ENCODE measurements at regions not wholly inside any gene's neighbourhood (a gene's known extent, or its start where the extent isn't known, plus 50 kb on each side); places are given as distances from the start of the nearest gene placed in this dataset.

DNA sequence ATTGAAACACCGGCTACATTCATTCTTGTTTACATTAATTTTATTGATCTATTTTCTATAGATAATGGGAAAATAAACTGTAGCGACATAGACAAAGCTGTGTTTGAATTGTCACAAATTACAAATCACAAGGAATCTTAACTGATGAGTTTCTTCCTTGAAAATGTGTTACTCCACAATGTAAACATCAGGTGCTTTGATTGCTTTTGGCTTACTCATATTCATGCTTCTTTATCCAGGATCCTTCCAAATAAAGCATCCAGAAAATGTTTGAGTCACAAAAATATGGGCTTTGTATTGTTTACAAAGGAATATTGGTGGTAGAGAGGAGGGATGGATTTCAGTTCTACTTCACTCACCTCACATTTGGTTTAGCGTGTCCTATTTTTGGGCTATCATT lies 64.0 kb downstream of the BMP2 start:
- Histone ChIP-seq H3K9ac (no peak overlapping the region), H3K9me3 (ENCODE audit: low read depth) (no peaks in the 10 kb centered on the region), H3K4me2 (ENCODE audit: unreplicated experiment) (no peak overlapping the region), H3K27ac (no peak overlapping the region), H3K27me3 (replicated peaks; ENCODE audit: insufficient read depth) (no peaks in the 10 kb centered on the region), H3K36me3 (ENCODE audit: low read depth) (no peaks in the 10 kb centered on the region), H3K79me2 (ENCODE audit: insufficient read depth) (no peaks in the 10 kb centered on the region), H3F3A (ENCODE audit: insufficient read depth) (no peaks in the 10 kb centered on the region), H3K4me1 (ENCODE audit: insufficient read depth) (no peaks in the 10 kb centered on the region), H3K4me3 (no peak overlapping the region), H2AFZ (no peak overlapping the region), H3K9me2 (ENCODE audit: insufficient read depth) (no peaks in the 10 kb centered on the region), H4K20me1 (ENCODE audit: insufficient read depth) (no peaks in the 10 kb centered on the region)
- 87 to 91% methylated on average over 3 of the region's 3 CpGs for WGBS, 2 experiments (ENCODE audit: low coverage in 1 of 2, low lambda C conversion rate in 2 of 2, missing lambda C conversion rate in 2 of 2)
- no peak for TF ChIP-seq EZH2phosphoT487 (IDR thresholded peaks at IDR 0.05; ENCODE audit: insufficient read depth, low read depth)
- TF ChIP-seq EZH2 (IDR thresholded peaks at IDR 0.05; ENCODE audit: insufficient read depth, poor library complexity, severe bottlenecking), result no peak
- in situ Hi-C loops (cut with MboI), result loop anchor here (25.0 kb wide), 1 partner anchor 1031 kb away; no protein-coding TSS in a partner anchor
- no peak for DNase-seq

DNA sequence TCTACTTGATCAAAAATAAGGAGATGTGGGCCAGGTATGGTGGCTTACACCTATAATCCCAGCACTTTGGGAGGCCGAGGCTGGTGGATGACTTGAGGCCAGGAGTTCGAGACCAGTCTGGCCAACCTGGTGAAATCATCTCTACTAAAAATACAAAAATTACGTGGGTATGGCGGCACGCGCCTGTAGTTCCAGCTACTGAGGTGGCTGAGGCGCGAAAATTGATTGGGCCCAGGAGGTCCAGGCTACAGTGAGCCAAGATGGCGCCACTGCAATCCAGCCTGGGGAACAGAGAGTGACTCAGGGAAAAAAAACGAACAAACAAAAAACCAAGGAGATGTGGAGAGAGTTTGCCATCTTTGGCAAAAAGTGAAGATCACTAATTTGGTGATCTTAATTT lies 65.3 kb downstream of the BMP2 start:
- H3K4me1 ChIP-seq (ENCODE audit: insufficient read depth), result no peaks in the 10 kb centered on the region
- in situ Hi-C loops (cut with MboI), result loop anchor here (25.0 kb wide), 1 partner anchor 1029 kb away; no protein-coding TSS in a partner anchor

DNA sequence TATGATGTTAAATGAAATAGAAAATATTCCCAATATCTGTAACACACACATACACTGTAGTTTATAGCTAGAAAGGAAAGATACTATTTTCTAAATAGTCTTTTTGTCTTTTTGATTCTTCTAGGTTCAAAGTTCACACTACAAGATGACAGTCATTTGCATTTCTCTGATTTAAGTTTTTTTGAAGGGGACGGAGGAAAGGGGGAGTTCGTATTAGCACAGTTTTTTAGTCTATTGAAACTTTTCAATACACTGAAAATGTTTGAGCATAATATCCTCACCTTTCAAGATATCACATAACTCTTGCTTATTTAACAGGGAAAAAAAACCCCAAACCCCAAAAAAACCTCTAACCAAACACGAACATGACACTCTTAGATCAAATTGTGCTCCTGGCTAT lies 68.1 kb downstream of the BMP2 start:
- Histone ChIP-seq H2AFZ (no peak overlapping the region), H4K20me1 (ENCODE audit: insufficient read depth) (no peaks in the 10 kb centered on the region), H3K27me3 (replicated peaks; ENCODE audit: insufficient read depth) (0 out of 2 replicates have a peak, but pooled peaks cover under 1% of the 10 kb centered on the region), H3K9me3 (ENCODE audit: low read depth) (no peaks in the 10 kb centered on the region), H3K79me2 (ENCODE audit: insufficient read depth) (no peaks in the 10 kb centered on the region), H3K27ac (no peak overlapping the region), H3K4me1 (ENCODE audit: insufficient read depth) (no peaks in the 10 kb centered on the region), H3K9me2 (ENCODE audit: insufficient read depth) (no peaks in the 10 kb centered on the region), H3K4me2 (ENCODE audit: unreplicated experiment) (no peak overlapping the region), H3K4me3 (no peak overlapping the region), H3K36me3 (ENCODE audit: low read depth) (no peaks in the 10 kb centered on the region), H3F3A (ENCODE audit: insufficient read depth) (no peaks in the 10 kb centered on the region), H3K9ac (no peak overlapping the region)
- TF ChIP-seq EZH2phosphoT487 (IDR thresholded peaks at IDR 0.05; ENCODE audit: insufficient read depth, low read depth) (no peak), EZH2 (IDR thresholded peaks at IDR 0.05; ENCODE audit: insufficient read depth, poor library complexity, severe bottlenecking) (no peak)
- in situ Hi-C loops (cut with MboI), result loop anchor here (25.0 kb wide), 1 partner anchor 1027 kb away; no protein-coding TSS in a partner anchor
- no peak for DNase-seq
- WGBS, 2 experiments (ENCODE audit: low coverage in 1 of 2, low lambda C conversion rate in 2 of 2, missing lambda C conversion rate in 2 of 2), result 54 to 66% methylated on average over 3 of the region's 3 CpGs

More for the DNA sequence above, 65.3 kb downstream of the BMP2 start:
- Histone ChIP-seq H3K27me3 (replicated peaks; ENCODE audit: insufficient read depth) (no peaks in the 10 kb centered on the region), H3K9me2 (ENCODE audit: insufficient read depth) (no peaks in the 10 kb centered on the region), H3K36me3 (ENCODE audit: low read depth) (no peaks in the 10 kb centered on the region), H3K9me3 (ENCODE audit: low read depth) (no peaks in the 10 kb centered on the region), H3K9ac (no peak overlapping the region), H2AFZ (no peak overlapping the region), H3F3A (ENCODE audit: insufficient read depth) (no peaks in the 10 kb centered on the region), H3K27ac (no peak overlapping the region), H3K4me3 (no peak overlapping the region), H3K79me2 (ENCODE audit: insufficient read depth) (no peaks in the 10 kb centered on the region), H3K4me2 (ENCODE audit: unreplicated experiment) (no peak overlapping the region), H4K20me1 (ENCODE audit: insufficient read depth) (no peaks in the 10 kb centered on the region)
- DNase-seq, result no peak
- TF ChIP-seq EZH2phosphoT487 (IDR thresholded peaks at IDR 0.05; ENCODE audit: insufficient read depth, low read depth), result no peak
- TF ChIP-seq EZH2 (IDR thresholded peaks at IDR 0.05; ENCODE audit: insufficient read depth, poor library complexity, severe bottlenecking), result no peak
- WGBS, 2 experiments (ENCODE audit: low coverage in 1 of 2, low lambda C conversion rate in 2 of 2, missing lambda C conversion rate in 2 of 2), result 72 to 77% methylated on average over 10 of the region's 10 CpGs

DNA sequence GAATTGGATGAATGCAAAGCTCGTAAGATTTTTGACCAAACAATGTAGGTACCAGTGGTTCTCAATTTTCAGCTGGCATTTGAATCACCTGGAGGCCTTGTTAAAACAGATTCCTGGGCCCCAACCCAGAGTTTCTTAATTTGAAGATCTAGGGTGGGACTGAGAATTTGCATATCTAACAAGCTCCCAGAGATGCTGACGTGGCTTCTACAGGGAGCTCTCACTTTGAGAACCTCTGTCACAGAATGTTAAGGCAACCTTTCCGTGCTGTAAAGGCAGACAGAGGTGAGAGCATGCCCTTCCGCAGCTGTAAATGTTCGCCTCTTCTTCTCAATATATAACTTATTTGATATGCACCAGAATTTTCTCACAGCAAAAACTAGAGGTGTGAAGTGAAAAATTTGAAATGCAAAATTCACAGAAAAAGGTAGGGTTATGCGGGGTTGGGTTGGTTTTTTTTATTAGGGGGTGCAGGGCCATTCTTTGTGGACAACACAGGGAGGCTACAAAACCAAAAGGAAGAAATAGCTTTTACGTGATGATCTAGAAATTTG lies 69.4 kb downstream of the BMP2 start:
- H4K20me1 ChIP-seq (ENCODE audit: insufficient read depth), result no peaks in the 10 kb centered on the region
- H3K4me1 ChIP-seq (ENCODE audit: insufficient read depth), result no peaks in the 10 kb centered on the region
- H3F3A ChIP-seq (ENCODE audit: insufficient read depth), result no peaks in the 10 kb centered on the region
- in situ Hi-C loops (cut with MboI), result loop anchor here (25.0 kb wide), 1 partner anchor 1025 kb away; no protein-coding TSS in a partner anchor
- 55 to 59% methylated on average over 7 of the region's 7 CpGs for WGBS, 2 experiments (ENCODE audit: low coverage in 1 of 2, low lambda C conversion rate in 2 of 2, missing lambda C conversion rate in 2 of 2)
- no peaks in the 10 kb centered on the region for H3K9me3 ChIP-seq (ENCODE audit: low read depth)
- TF ChIP-seq EZH2phosphoT487 (IDR thresholded peaks at IDR 0.05; ENCODE audit: insufficient read depth, low read depth), result no peak
- no peak for TF ChIP-seq EZH2 (IDR thresholded peaks at IDR 0.05; ENCODE audit: insufficient read depth, poor library complexity, severe bottlenecking)
- H3K79me2 ChIP-seq (ENCODE audit: insufficient read depth), result no peaks in the 10 kb centered on the region
- no peak overlapping the region for H3K27ac ChIP-seq
- no peak overlapping the region for H2AFZ ChIP-seq
- H3K9me2 ChIP-seq (ENCODE audit: insufficient read depth), result no peaks in the 10 kb centered on the region
- 0 out of 2 replicates have a peak, but pooled peaks cover 12% of the 10 kb centered on the region for H3K27me3 ChIP-seq (replicated peaks; ENCODE audit: insufficient read depth)
- DNase-seq, result no peak
- no peak overlapping the region for H3K9ac ChIP-seq
- H3K36me3 ChIP-seq (ENCODE audit: low read depth), result no peaks in the 10 kb centered on the region
- no peak overlapping the region for H3K4me3 ChIP-seq
- no peak overlapping the region for H3K4me2 ChIP-seq (ENCODE audit: unreplicated experiment)

Data from GM23248 (cell line).